MM.1S (cell line): ENCODE measurements at regions not wholly inside any gene's neighbourhood (a gene's known extent, or its start where the extent isn't known, plus 50 kb on each side); places are given as distances from the start of the nearest gene placed in this dataset.

ENCODE experiments used
- CTCF ChIP-seq: fragments of 300-600 bp; sonication (generic); IDR thresholded peaks from 2 replicates; pipeline ENCODE4 v1.5.1; 2016; ENCODE audit warnings: antibody characterized with exemption, low read length, mixed read lengths
- EZH2 ChIP-seq: fragments of 300-600 bp; sonication (generic); optimal IDR thresholded peaks from 2 replicates; pipeline ENCODE3; 2017; ENCODE audit warnings: low read depth, mild to moderate bottlenecking, antibody characterized with exemption, low read length, mixed read lengths
- EZH2phosphoT487 ChIP-seq: fragments of 300-600 bp; sonication (generic); IDR thresholded peaks from 2 replicates; pipeline ENCODE4 v1.6.1; 2018; ENCODE audit warnings: antibody characterized with exemption, low read length

GRCh38 chr6:72464246-72464645 is 157.6 kb upstream of the KCNQ5 start:
- TF ChIP-seq CTCF (no peak), EZH2phosphoT487 (no peak), EZH2 (no peak)
